ENCODE measurements at regions not wholly inside any gene's neighbourhood (a gene's known extent, or its start where the extent isn't known, plus 50 kb on each side); places are given as distances from the start of the nearest gene placed in this dataset.

- no peak for TF ChIP-seq CEBPB (IDR thresholded peaks at IDR 0.05)
- no peak for TF ChIP-seq CTCF (IDR thresholded peaks at IDR 0.05)
- no peak for TF ChIP-seq RCOR1 (IDR thresholded peaks at IDR 0.05; ENCODE audit: low read depth, low read length)
- no peak for TF ChIP-seq SREBF2 (IDR thresholded peaks at IDR 0.05)
- no peak for TF ChIP-seq POLR2A (IDR thresholded peaks at IDR 0.05; ENCODE audit: low read length)
- TF ChIP-seq PBX3 (IDR thresholded peaks at IDR 0.05) = no peak
- TF ChIP-seq RNF2 (IDR thresholded peaks at IDR 0.05; ENCODE audit: borderline replicate concordance, low read depth) = no peak
- TF ChIP-seq NFE2L2 (conservative IDR thresholded peaks at IDR 0.05; ENCODE audit: low read length) = no peak
- TF ChIP-seq HMGXB4 (CRISPR knock-in tag; IDR thresholded peaks at IDR 0.05; ENCODE audit: borderline replicate concordance) = no peak
- TF ChIP-seq EHMT2 (IDR thresholded peaks at IDR 0.05; ENCODE audit: low read depth) = no peak
These were observed 119.3 kb upstream of the FSCB start for GRCh38 chr14:44626423-44626822.
